Dermis blood vessel endothelial cell (primary cell): ENCODE measurements at regions not wholly inside any gene's neighbourhood (a gene's known extent, or its start where the extent isn't known, plus 50 kb on each side); places are given as distances from the start of the nearest gene placed in this dataset.
"Not testable (repeated sequence)": the region's sequence is repeated elsewhere in the genome, so short reads cannot be mapped to it uniquely, and the experiment has no call there.

Experiments used
- DNase-seq: peaks from one replicate; pipeline ENCODE4 v3.0.0; 2010

DNA sequence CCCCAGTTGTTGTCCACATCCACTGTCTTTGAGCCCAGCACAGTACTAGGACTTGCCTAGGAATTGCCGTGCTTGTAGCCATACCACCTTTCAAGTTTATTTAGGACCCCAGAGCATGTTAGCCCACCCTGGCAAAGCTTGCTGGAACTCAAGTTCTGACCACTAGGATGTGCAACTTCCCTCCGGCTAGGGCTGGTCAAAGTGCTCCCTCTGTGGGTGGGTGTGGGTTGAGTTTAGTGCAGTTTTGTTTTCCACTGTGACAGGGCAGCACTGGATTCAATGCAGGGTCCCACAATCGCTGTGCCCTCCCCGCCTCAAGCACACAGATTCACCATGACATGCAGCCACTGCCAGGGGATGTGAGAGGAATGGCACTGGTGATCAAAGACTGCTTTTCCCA lies 96.0 kb downstream of the RASGEF1B start:
- no peak for DNase-seq

- DNase-seq, result no peak
These were observed 101.8 kb downstream of the RASGEF1B start for GRCh38 chr4:81369886-81370285.

- DNase-seq, result no peak
These were observed 104.9 kb downstream of the RASGEF1B start for GRCh38 chr4:81366779-81367178.

GRCh38 chr4:81360737-81361136 lies 111.0 kb downstream of the RASGEF1B start:
- DNase-seq, result no peak

DNA sequence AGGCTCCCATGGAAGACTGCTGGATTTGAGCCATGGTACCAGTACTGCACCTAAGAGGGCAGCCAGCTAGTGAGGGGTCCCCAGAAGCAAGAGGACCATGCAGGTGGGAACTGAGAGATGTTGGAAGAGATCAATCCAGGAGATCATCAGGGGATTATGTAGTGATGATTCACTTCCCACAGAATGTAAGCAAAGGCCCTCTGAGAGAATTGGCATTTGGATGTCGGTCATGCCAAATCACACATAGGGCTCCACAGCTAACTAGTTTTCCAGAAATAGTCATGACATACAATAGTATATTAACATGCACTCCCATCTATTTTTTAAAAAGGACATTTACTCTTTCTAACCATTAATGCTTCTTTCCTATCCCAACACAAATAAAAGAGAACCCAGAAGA lies 112.5 kb downstream of the RASGEF1B start:
- no peak for DNase-seq

DNA sequence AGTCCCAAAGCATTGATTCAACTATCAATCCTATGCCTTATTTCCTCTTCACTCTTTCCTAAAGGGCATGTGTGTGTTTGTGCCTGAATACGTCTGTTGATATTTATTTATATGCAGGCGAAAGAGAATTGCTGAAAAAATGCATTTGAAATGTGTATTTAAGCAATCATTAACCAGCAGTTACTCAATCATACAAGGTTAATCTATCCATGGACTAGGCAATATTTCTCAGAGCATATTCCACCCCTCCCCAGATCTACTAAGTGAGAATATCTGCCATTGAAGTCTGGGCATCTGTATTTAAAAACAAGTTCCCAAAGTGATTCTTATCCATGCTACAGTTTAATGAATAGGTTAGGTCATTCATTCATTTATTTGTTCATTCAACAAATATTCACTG lies 113.6 kb downstream of the RASGEF1B start:
- DNase-seq, result no peak

- no peak for DNase-seq
These were observed 115.1 kb downstream of the RASGEF1B start for GRCh38 chr4:81356621-81357020.

GRCh38 chr4:81355136-81355535 lies 116.6 kb downstream of the RASGEF1B start:
- no peak for DNase-seq

DNA sequence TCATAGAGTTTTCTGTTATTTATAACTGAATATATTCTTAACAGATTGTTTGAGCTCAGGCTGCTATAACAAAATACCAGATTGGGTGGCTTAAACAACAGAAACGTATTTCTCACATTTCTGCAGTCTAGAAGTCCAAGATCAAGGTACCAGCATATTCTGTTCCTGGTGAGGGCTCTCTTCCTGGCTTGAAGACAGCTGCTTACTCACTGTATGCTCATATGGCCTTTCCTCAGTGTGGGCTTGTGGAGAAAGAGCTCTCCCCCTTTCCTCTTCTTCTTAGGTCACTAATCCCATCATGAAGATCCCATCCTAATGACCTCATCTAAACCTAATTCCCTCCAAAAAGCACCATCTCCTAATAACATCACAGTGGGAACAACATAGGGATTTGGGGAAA lies 117.8 kb downstream of the RASGEF1B start:
- no peak for DNase-seq

GRCh38 chr4:81352446-81352835 lies 119.3 kb downstream of the RASGEF1B start:
- no peak for DNase-seq

DNA sequence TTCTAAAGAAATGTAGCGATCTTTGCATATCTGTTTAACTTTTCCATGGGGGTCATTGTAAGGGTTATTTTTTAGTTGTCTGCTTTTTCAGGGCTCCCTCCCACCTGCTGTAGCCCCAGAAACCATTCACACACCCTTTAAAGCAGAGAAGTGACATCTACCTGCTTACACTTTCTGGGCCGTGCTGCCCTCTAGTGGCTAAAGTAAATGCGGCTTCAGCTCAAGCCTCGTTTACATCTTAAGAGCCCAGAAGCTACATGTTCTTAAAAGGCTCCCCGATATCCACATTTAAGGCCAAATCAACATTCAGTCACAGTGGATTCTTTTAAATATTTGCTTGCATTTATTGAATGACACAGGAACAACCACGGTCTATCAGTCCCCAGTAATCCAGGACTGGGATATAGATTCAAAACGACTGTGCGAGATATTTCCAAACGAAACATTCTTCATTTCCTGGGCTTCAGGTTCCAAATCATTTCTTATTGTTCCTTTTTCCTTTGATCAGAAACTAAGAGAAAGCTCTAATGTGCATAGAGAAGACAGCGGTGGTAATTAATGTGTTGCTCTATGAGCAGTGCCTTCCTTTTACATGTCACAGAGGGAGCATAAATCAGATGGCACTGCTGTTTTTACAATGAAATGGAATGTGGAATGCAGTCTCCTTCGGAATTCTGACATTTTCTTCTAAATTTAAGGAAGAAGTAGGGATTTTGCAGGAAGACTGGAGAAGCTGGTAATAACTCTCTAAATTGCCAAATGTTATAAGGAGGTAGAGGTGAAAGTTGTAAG lies 119.9 kb downstream of the RASGEF1B start:
- peak; percentile 78 for DNase-seq

DNA sequence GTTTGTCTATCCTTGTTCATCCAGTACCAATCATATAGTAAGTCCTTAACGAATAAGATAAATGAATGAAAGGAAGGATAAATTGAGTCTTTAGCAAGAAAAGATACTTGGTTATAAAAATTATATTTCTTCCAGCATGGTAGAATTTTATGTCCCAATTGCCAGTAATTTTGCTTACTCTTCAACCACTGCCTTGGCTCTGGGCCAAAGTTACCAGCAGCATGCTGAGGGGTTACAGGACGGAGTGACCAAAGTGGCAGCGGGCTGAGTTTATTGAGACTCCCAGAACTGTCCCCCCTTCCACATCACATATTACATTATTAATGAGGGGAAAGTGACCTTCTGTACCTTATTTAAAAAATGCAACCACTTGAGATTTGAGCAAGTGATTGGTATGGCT lies 121.7 kb downstream of the RASGEF1B start:
- DNase-seq, result no peak

GRCh38 chr4:81348778-81349094 lies 123.0 kb downstream of the RASGEF1B start:
- no peak for DNase-seq

- no peak for DNase-seq
These were observed 123.5 kb downstream of the RASGEF1B start for GRCh38 chr4:81348086-81348777.

- no peak for DNase-seq
These were observed 125.0 kb downstream of the RASGEF1B start for GRCh38 chr4:81346719-81347118.

- no peak for DNase-seq
These were observed 128.2 kb downstream of the RASGEF1B start for GRCh38 chr4:81343536-81343935.

- no peak for DNase-seq
These were observed 128.0 kb upstream of the PRKG2 start for GRCh38 chr4:81343046-81343445.

- DNase-seq, result no peak
These were observed 122.2 kb upstream of the PRKG2 start for GRCh38 chr4:81337211-81337610.

DNA sequence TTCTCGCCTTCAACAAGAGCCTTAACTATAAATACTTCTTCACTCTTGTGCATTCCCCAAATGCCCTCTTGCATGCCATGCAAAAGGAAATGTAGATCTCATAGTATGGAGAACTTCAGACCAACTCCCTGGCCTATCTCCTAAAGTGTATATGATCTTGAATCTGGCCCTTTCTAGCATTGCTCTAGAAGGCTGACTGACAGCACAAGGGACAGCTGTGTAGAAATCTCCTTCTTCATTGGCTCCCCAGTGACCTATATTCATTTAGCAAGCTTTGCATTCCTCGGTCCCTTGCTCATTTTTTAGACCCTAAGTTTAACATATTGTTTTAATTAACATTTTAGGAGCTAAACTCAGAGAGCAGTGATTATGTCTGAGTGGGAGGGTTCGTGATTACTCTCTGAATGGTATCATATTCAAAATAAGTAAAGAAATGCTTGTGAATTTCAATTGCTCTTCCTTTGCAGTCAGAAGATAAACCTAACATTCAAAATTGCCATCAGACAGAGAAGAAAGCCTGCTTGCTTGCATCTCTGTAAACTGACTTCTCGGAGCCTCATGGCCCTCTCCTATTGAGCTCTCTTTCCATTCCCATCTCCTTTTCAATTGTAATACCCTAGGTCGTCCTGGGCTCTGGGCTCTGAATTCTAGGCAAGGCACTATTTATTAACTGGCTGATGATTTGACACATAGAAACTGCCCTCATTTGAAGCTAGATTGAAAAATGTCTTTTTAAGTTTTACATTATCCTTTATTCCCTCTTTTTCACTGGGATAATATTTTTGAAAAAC lies 120.3 kb upstream of the PRKG2 start:
- no peak for DNase-seq

DNA sequence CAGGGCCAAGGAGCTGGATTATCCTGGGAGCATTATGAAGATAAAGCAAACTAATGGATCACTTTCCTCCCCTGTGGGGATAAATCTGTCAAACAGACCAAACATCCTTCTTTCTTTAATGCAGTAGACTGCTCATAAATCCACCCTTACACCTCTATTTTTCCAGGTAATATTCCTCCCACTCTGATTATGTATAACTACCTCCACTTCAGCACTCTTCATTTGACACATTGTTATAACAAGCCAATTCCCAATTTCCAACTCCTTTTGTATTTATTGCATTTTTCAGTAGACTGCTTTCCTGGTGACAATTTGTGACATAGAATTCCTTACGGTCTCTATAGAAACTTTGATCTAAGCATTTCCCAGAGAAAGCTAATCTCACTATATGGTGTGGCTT lies 115.0 kb upstream of the PRKG2 start:
- no peak for DNase-seq

DNA sequence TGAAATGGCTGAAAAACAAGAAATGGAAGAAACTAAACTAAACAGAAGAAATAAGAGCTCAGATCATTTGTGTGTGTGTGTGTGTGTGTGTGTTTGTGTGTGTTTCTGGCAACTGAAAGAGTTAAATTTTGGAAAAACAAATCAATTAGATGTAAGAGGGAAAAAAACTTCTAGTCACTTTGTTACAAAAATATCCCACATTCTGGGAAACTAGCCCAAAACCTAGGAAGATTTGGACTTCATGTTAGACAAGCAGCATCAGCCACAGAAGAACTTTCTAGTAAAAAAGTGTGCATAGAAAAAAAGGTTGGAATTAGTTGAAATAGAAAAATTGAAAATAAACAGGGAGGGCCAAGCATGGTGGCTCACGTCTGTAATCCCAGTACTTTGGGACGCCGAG lies 111.6 kb upstream of the PRKG2 start:
- no peak for DNase-seq

- DNase-seq, result not testable (repeated sequence)
These were observed 109.6 kb upstream of the PRKG2 start for GRCh38 chr4:81324594-81324993.

GRCh38 chr4:81319657-81320056 lies 104.6 kb upstream of the PRKG2 start:
- DNase-seq, result no peak
